ENCODE measurements at regions not wholly inside any gene's neighbourhood (a gene's known extent, or its start where the extent isn't known, plus 50 kb on each side); places are given as distances from the start of the nearest gene placed in this dataset.

DNA sequence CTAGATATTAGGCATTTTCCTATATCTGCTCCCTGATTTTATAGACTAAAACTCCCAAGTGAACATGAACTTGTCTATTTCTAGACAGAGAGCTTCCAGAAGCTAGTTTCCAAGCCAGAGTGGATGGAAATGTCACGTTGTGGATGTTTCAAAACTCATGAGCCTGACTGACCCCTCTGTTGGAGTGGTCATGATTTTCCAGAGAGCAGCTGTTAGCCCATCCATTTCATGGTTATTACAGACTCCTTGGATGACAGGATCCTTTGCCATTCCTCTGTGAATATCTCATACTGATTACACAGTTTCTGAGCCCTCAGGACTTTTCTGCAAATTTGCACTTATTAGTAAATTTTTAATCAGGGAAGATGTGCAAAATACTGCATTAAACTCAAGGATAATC lies 76.8 kb upstream of the ATF3 start:
- DNase-seq (no peak), FAIRE-seq (no peak)
- Histone ChIP-seq H3K9me3 (ENCODE audit: control insufficient read depth in 2 of 3, insufficient read depth in 1 of 3, low read length in 3 of 3) (no peaks in the 10 kb centered on the region), H3K4me1 (ENCODE audit: control insufficient read depth in 2 of 3, insufficient read depth in 2 of 3, low read depth in 1 of 3, low read length in 3 of 3) (no peaks in the 10 kb centered on the region), H3K36me3 (ENCODE audit: control insufficient read depth in 2 of 3, insufficient read depth in 3 of 3, low read length in 3 of 3) (no peaks in the 10 kb centered on the region), H3K9ac (ENCODE audit: low read length in 3 of 3) (no peak overlapping the region), H3K27ac (ENCODE audit: low read depth in 2 of 2, low read length in 2 of 2) (no peak overlapping the region), H3K4me3 (ENCODE audit: low read length in 3 of 3) (no peak overlapping the region), H3K27me3 (ENCODE audit: control insufficient read depth, insufficient read depth, low read length) (no peaks in the 10 kb centered on the region)
- TF ChIP-seq, protein P1, sequence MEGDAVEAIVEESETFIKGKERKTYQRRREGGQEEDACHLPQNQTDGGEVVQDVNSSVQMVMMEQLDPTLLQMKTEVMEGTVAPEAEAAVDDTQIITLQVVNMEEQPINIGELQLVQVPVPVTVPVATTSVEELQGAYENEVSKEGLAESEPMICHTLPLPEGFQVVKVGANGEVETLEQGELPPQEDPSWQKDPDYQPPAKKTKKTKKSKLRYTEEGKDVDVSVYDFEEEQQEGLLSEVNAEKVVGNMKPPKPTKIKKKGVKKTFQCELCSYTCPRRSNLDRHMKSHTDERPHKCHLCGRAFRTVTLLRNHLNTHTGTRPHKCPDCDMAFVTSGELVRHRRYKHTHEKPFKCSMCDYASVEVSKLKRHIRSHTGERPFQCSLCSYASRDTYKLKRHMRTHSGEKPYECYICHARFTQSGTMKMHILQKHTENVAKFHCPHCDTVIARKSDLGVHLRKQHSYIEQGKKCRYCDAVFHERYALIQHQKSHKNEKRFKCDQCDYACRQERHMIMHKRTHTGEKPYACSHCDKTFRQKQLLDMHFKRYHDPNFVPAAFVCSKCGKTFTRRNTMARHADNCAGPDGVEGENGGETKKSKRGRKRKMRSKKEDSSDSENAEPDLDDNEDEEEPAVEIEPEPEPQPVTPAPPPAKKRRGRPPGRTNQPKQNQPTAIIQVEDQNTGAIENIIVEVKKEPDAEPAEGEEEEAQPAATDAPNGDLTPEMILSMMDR (IDR thresholded peaks at IDR 0.05; ENCODE audit: borderline replicate concordance, extremely low read depth, insufficient read depth) = no peak
- intact Hi-C loops (cut with DNase I) = no loop called here

DNA sequence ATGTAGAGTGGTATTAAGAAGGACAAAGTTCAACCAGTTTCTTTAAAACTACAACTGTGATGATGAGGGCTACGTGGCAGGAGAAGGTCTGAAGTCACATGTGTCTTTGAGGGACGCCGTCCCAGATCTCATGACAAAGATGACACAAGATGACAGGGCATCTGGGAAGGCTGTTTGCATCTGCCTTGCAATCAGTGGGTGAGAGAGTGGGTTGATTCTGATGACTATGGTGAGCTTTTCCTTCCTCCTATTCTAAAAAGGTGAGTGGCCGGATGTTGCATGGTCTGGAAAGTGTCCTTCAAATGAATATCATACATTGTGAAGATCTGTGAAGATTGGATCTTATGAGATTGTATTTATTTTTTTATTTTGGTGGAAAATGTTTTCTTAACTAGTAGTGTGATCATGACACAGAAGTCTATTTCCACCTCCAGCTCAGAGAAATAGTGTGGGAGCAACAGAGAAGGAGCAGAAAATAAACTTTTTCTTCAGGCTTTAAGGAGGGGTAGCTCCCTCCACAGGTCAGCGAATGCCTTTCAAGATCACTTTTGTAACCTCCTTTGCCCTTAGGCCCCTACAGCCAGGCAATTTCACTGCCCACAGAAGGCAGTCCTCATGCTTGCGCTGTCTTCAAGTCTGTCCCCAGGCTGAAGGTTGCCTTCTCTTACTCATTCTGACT lies 76.0 kb upstream of the ATF3 start:
- no peak overlapping the region for H3K27ac ChIP-seq (ENCODE audit: low read depth in 2 of 2, low read length in 2 of 2)
- H3K36me3 ChIP-seq (ENCODE audit: control insufficient read depth in 2 of 3, insufficient read depth in 3 of 3, low read length in 3 of 3) = no peaks in the 10 kb centered on the region
- no peaks in the 10 kb centered on the region for H3K4me1 ChIP-seq (ENCODE audit: control insufficient read depth in 2 of 3, insufficient read depth in 2 of 3, low read depth in 1 of 3, low read length in 3 of 3)
- H3K9ac ChIP-seq (ENCODE audit: low read length in 3 of 3) = no peak overlapping the region
- H3K27me3 ChIP-seq (ENCODE audit: control insufficient read depth, insufficient read depth, low read length) = no peaks in the 10 kb centered on the region
- intact Hi-C loops (cut with DNase I) = no loop called here
- no peak overlapping the region for H3K4me3 ChIP-seq (ENCODE audit: low read length in 3 of 3)
- TF ChIP-seq, protein P1 (IDR thresholded peaks at IDR 0.05; ENCODE audit: borderline replicate concordance, extremely low read depth, insufficient read depth) = no peak
- no peaks in the 10 kb centered on the region for H3K9me3 ChIP-seq (ENCODE audit: control insufficient read depth in 2 of 3, insufficient read depth in 1 of 3, low read length in 3 of 3)
- no peak for DNase-seq
- FAIRE-seq = no peak

DNA sequence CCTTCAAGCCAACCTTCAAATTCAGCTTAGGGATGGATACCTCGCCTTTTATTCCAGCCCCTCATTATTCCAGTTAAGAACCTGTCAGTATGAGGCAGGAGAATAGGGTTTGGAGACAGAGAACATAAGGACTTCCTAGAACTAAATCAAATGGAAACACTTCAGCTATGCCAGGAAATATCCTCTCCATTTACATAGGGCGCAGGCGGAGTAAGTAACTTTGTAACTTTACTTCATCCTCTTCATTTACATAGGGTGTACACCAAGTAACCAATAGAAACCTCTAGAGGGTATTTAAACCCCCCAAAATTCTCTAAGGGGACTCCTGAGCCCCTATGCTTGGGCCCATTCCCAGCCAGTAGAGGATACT lies 75.4 kb upstream of the ATF3 start:
- no peak for FAIRE-seq
- Histone ChIP-seq H3K4me1 (ENCODE audit: control insufficient read depth in 2 of 3, insufficient read depth in 2 of 3, low read depth in 1 of 3, low read length in 3 of 3) (no peaks in the 10 kb centered on the region), H3K9ac (ENCODE audit: low read length in 3 of 3) (no peak overlapping the region), H3K27ac (ENCODE audit: low read depth in 2 of 2, low read length in 2 of 2) (no peak overlapping the region), H3K9me3 (ENCODE audit: control insufficient read depth in 2 of 3, insufficient read depth in 1 of 3, low read length in 3 of 3) (no peaks in the 10 kb centered on the region), H3K27me3 (ENCODE audit: control insufficient read depth, insufficient read depth, low read length) (no peaks in the 10 kb centered on the region), H3K36me3 (ENCODE audit: control insufficient read depth in 2 of 3, insufficient read depth in 3 of 3, low read length in 3 of 3) (no peaks in the 10 kb centered on the region), H3K4me3 (ENCODE audit: low read length in 3 of 3) (no peak overlapping the region)
- intact Hi-C loops (cut with DNase I) = no loop called here
- no peak for DNase-seq
- TF ChIP-seq, protein P1 (IDR thresholded peaks at IDR 0.05; ENCODE audit: borderline replicate concordance, extremely low read depth, insufficient read depth) = no peak

DNA sequence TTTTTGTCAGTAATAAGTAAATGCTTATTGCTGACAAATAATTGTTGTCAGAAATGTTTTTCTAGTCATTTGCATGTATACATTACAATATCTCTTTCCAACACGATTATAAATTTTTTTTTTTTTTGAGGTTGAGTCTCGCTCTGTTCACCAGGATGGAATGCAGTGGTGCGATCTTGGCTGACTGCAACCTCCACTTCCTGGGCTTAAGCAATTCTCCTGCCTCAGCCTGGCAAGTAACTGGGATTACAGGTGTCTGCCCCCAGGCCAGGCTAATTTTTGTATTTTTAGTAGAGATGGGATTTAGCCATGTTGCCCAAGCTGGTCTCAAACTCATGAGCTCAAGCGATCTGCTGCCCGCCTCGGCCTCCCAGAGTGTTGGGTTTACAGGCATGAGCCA lies 72.0 kb upstream of the ATF3 start:
- FAIRE-seq = no peak
- intact Hi-C loops (cut with DNase I) = no loop called here

More for the DNA sequence above, 72.0 kb upstream of the ATF3 start:
- DNase-seq = no peak
- Histone ChIP-seq H3K9me3 (ENCODE audit: control insufficient read depth in 2 of 3, insufficient read depth in 1 of 3, low read length in 3 of 3) (no peaks in the 10 kb centered on the region), H3K27me3 (ENCODE audit: control insufficient read depth, insufficient read depth, low read length) (no peaks in the 10 kb centered on the region), H3K4me3 (ENCODE audit: low read length in 3 of 3) (no peak overlapping the region), H3K27ac (ENCODE audit: low read depth in 2 of 2, low read length in 2 of 2) (no peak overlapping the region), H3K9ac (ENCODE audit: low read length in 3 of 3) (no peak overlapping the region), H3K36me3 (ENCODE audit: control insufficient read depth in 2 of 3, insufficient read depth in 3 of 3, low read length in 3 of 3) (no peaks in the 10 kb centered on the region), H3K4me1 (ENCODE audit: control insufficient read depth in 2 of 3, insufficient read depth in 2 of 3, low read depth in 1 of 3, low read length in 3 of 3) (no peaks in the 10 kb centered on the region)
- TF ChIP-seq, protein P1 (IDR thresholded peaks at IDR 0.05; ENCODE audit: borderline replicate concordance, extremely low read depth, insufficient read depth) = no peak

All from kidney (tissue), 13 donors.